ENCODE measurements at regions not wholly inside any gene's neighbourhood (a gene's known extent, or its start where the extent isn't known, plus 50 kb on each side); places are given as distances from the start of the nearest gene placed in this dataset.
"Not testable (repeated sequence)": the region's sequence is repeated elsewhere in the genome, so short reads cannot be mapped to it uniquely, and the experiment has no call there.

- DNase-seq (ENCODE audit: extremely low read depth, low read depth) = no peak
- peak; percentile 36 for TF ChIP-seq CTCF (IDR thresholded peaks at IDR 0.05; ENCODE audit: low read depth, low read length, missing control alignments)
- H3K4me3 ChIP-seq (replicated peaks; ENCODE audit: low read depth, low read length) = no peak overlapping the region
These were observed 1059.8 kb downstream of the TMEM121 start for GRCh38 chr14:106586098-106586704.

- DNase-seq (ENCODE audit: extremely low read depth, low read depth); H3K4me3 ChIP-seq (replicated peaks; ENCODE audit: low read depth, low read length): not testable (repeated sequence)
These were observed 1065.2 kb downstream of the TMEM121 start for GRCh38 chr14:106591539-106591938.

GRCh38 chr14:106592115-106592852 lies 1065.9 kb downstream of the TMEM121 start:
- not testable (repeated sequence) for H3K4me3 ChIP-seq (replicated peaks; ENCODE audit: low read depth, low read length); DNase-seq (ENCODE audit: extremely low read depth, low read depth)

DNA sequence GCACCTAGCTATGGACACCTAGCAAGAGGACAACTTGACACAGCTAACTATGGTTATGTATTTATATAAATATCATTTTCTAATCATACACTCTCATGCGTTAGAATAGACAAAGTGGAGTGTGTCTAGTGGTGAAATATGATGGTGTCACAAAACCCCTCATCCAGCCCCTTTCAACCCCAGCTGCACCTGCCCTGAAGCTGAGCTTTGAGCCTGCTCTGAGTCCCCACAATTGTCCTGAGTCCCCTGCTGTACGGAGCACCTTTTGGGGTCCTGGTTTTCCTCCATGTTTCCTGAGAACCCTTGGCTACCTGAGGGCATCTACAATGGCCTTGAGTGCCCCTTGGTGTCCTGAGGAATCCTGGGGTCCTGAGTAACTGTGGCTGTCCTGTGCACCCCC lies 1072.8 kb downstream of the TMEM121 start:
- TF ChIP-seq CTCF (IDR thresholded peaks at IDR 0.05; ENCODE audit: low read depth, low read length, missing control alignments) = no peak
- H3K4me3 ChIP-seq (replicated peaks; ENCODE audit: low read depth, low read length) = no peak overlapping the region
- DNase-seq (ENCODE audit: extremely low read depth, low read depth) = no peak

DNA sequence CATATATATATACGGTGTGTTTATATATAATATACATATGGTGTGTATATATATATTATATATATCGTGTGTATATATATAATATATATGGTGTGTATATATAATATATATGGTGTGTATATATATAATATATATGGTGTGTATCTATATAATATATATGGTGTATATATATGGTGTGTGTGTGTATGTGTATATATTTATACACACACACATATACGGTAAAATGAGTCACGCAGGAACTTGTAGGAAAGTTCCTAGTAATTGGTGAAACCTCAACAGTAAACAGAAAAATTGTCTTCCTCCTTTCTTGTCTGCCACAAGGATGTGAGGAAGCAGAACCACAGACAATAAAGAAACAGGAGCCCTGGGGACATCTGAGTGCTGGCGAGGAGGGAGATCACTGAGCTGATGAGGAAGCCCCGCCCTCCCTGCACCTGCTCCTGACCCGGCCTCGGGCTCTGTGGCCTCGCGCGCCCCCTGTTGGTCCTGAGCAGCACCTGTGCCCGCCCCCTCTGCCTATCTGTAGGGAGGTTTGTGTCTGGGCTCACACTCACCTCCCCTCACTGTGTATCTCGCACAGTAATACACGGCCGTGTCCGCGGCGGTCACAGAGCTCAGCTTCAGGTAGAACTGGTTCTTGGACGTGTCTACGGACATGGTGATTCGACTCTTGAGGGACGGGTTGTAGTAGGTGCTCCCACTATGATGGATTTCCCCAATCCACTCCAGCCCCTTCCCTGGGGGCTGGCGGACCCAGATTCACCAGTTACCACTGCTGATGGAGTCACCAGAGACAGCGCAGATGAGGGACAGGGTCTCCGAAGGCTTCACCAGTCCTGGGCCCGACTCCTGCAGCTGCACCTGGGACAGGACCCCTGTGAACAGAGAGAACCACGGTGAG lies 1079.4 kb downstream of the TMEM121 start:
- no peak for DNase-seq (ENCODE audit: extremely low read depth, low read depth)
- H3K4me3 ChIP-seq (replicated peaks; ENCODE audit: low read depth, low read length) = no peak overlapping the region
- peak; percentile 4 for TF ChIP-seq CTCF (IDR thresholded peaks at IDR 0.05; ENCODE audit: low read depth, low read length, missing control alignments)

- H3K4me3 ChIP-seq (replicated peaks; ENCODE audit: low read depth, low read length) = no peak overlapping the region
- TF ChIP-seq CTCF (IDR thresholded peaks at IDR 0.05; ENCODE audit: low read depth, low read length, missing control alignments) = no peak
These were observed 1080.6 kb downstream of the TMEM121 start for GRCh38 chr14:106606936-106607335.

DNA sequence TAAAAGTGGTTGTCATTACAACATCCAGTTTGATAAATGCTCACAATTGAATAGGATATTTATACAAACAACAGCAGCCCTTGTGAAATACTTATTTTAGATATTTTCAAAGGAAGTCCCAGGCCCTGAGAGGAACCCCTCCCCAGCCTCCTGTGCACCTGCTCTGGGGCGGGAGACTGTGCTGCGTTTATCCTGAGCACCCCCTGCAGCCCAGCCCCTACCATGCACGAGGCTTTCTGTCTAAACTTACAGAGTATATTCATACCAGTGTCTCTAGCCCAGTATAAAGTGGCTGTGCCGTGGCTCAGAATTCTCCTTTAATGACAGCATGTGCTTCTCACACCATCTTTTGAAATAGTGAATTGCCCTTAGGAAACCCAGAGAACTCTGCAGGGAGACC lies 1084.3 kb downstream of the TMEM121 start:
- no peak for TF ChIP-seq CTCF (IDR thresholded peaks at IDR 0.05; ENCODE audit: low read depth, low read length, missing control alignments)
- DNase-seq (ENCODE audit: extremely low read depth, low read depth) = no peak

More at GRCh38 chr14:106606936-106607335, 1080.6 kb downstream of the TMEM121 start:
- no peak for DNase-seq (ENCODE audit: extremely low read depth, low read depth)

More for the DNA sequence above, 1084.3 kb downstream of the TMEM121 start:
- H3K4me3 ChIP-seq (replicated peaks; ENCODE audit: low read depth, low read length) = no peak overlapping the region

Data from HFF-Myc (cell line).